ENCODE measurements at regions not wholly inside any gene's neighbourhood (a gene's known extent, or its start where the extent isn't known, plus 50 kb on each side); places are given as distances from the start of the nearest gene placed in this dataset.
A peak's percentile ranks its signal among the peaks of the same experiment; 100 is the strongest.

GRCh38 chr14:83533734-83534133, 1996.2 kb upstream of the FLRT2 start:
- DNase-seq (ENCODE audit: low read depth), result no peak
- TF ChIP-seq CTCF (IDR thresholded peaks at IDR 0.05; ENCODE audit: insufficient read depth, low read depth, low read length, missing control alignments), result no peak
- H3K4me3 ChIP-seq (ENCODE audit: low read length), result no peak overlapping the region

GRCh38 chr14:83534995-83535394, 1994.9 kb upstream of the FLRT2 start:
- DNase-seq (ENCODE audit: low read depth), result no peak
- H3K4me3 ChIP-seq (ENCODE audit: low read length), result no peak overlapping the region
- TF ChIP-seq CTCF (IDR thresholded peaks at IDR 0.05; ENCODE audit: insufficient read depth, low read depth, low read length, missing control alignments), result no peak

GRCh38 chr14:83535444-83535843, 1994.5 kb upstream of the FLRT2 start:
- DNase-seq (ENCODE audit: low read depth), result no peak

GRCh38 chr14:83541147-83541546, 1988.8 kb upstream of the FLRT2 start:
- TF ChIP-seq CTCF (IDR thresholded peaks at IDR 0.05; ENCODE audit: insufficient read depth, low read depth, low read length, missing control alignments), result no peak
- no peak for DNase-seq (ENCODE audit: low read depth)
- no peak overlapping the region for H3K4me3 ChIP-seq (ENCODE audit: low read length)

More at GRCh38 chr14:83535444-83535843, 1994.5 kb upstream of the FLRT2 start:
- H3K4me3 ChIP-seq (ENCODE audit: low read length), result no peak overlapping the region
- no peak for TF ChIP-seq CTCF (IDR thresholded peaks at IDR 0.05; ENCODE audit: insufficient read depth, low read depth, low read length, missing control alignments)

GRCh38 chr14:83548061-83548839, 1981.7 kb upstream of the FLRT2 start:
- peak; percentile 1 for DNase-seq (ENCODE audit: low read depth)
- no peak overlapping the region for H3K4me3 ChIP-seq (ENCODE audit: low read length)
- no peak for TF ChIP-seq CTCF (IDR thresholded peaks at IDR 0.05; ENCODE audit: insufficient read depth, low read depth, low read length, missing control alignments)

- TF ChIP-seq CTCF (IDR thresholded peaks at IDR 0.05; ENCODE audit: insufficient read depth, low read depth, low read length, missing control alignments), result no peak
- no peak for DNase-seq (ENCODE audit: low read depth)
- H3K4me3 ChIP-seq (ENCODE audit: low read length), result no peak overlapping the region
These were observed 1973.9 kb upstream of the FLRT2 start for GRCh38 chr14:83556065-83556464.
